Skeletal muscle satellite cell (primary cell): ENCODE measurements at regions not wholly inside any gene's neighbourhood (a gene's known extent, or its start where the extent isn't known, plus 50 kb on each side); places are given as distances from the start of the nearest gene placed in this dataset.

Experiments used
- H3K27me3 ChIP-seq: 2 replicates; pipeline ENCODE4 v1.7.0; 2013; ENCODE audit warnings: low read length; ENCODE audit not compliant: control insufficient read depth, insufficient read depth
- H3K36me3 ChIP-seq: 2 replicates; pipeline ENCODE4 v1.7.0; 2013; ENCODE audit warnings: mild to moderate bottlenecking, control low read depth, low read length; ENCODE audit not compliant: insufficient read depth
- H3K4me1 ChIP-seq: 2 replicates; pipeline ENCODE4 v1.7.0; 2013; ENCODE audit warnings: low read length; ENCODE audit not compliant: control insufficient read depth, insufficient read depth
- H3K4me2 ChIP-seq: 2 replicates; pipeline ENCODE4 v1.7.0; 2013; ENCODE audit warnings: mild to moderate bottlenecking, low read length
- H3K4me3 ChIP-seq: 2 replicates; pipeline ENCODE4 v1.7.0; 2013; ENCODE audit warnings: low read length
- H3K9ac ChIP-seq: 2 replicates; pipeline ENCODE4 v1.7.0; 2013; ENCODE audit warnings: mild to moderate bottlenecking, low read depth, low read length, moderate library complexity
- H3K9me3 ChIP-seq: replicated peaks from 2 replicates; pipeline ENCODE4 v1.7.0; 2013; ENCODE audit warnings: mild to moderate bottlenecking, control low read depth, low read length

GRCh38 chr4:137198791-137199190 lies 333.5 kb downstream of the PCDH18 start:
- H3K27me3 ChIP-seq, result no peaks in the 10 kb centered on the region

GRCh38 chr4:137194670-137195069 lies 337.6 kb downstream of the PCDH18 start:
- Histone ChIP-seq H3K4me1 (no peaks in the 10 kb centered on the region), H3K4me3 (no peak overlapping the region), H3K9ac (no peak overlapping the region), H3K4me2 (no peak overlapping the region), H3K9me3 (no peaks in the 10 kb centered on the region), H3K27me3 (no peaks in the 10 kb centered on the region), H3K36me3 (no peaks in the 10 kb centered on the region)

More at GRCh38 chr4:137198791-137199190, 333.5 kb downstream of the PCDH18 start:
- peaks cover 5% of the 10 kb centered on the region for H3K4me1 ChIP-seq
- H3K4me3 ChIP-seq, result no peak overlapping the region
- no peak overlapping the region for H3K4me2 ChIP-seq
- H3K9ac ChIP-seq, result no peak overlapping the region
- H3K9me3 ChIP-seq, result no peaks in the 10 kb centered on the region
- no peaks in the 10 kb centered on the region for H3K36me3 ChIP-seq

- Histone ChIP-seq H3K36me3 (no peaks in the 10 kb centered on the region), H3K9ac (no peak overlapping the region), H3K27me3 (no peaks in the 10 kb centered on the region), H3K4me1 (no peaks in the 10 kb centered on the region), H3K4me3 (no peak overlapping the region), H3K4me2 (no peak overlapping the region), H3K9me3 (no peaks in the 10 kb centered on the region)
Measured at GRCh38 chr4:137193564-137193963, 338.7 kb downstream of the PCDH18 start.

GRCh38 chr4:137181293-137181899 lies 350.9 kb downstream of the PCDH18 start:
- Histone ChIP-seq H3K36me3 (no peaks in the 10 kb centered on the region), H3K27me3 (no peaks in the 10 kb centered on the region), H3K4me2 (no peak overlapping the region), H3K9ac (no peak overlapping the region), H3K4me3 (no peak overlapping the region), H3K9me3 (no peaks in the 10 kb centered on the region), H3K4me1 (no peaks in the 10 kb centered on the region)

GRCh38 chr4:137180349-137180748 lies 351.9 kb downstream of the PCDH18 start:
- Histone ChIP-seq H3K9me3 (no peaks in the 10 kb centered on the region), H3K9ac (no peak overlapping the region), H3K36me3 (no peaks in the 10 kb centered on the region), H3K4me2 (no peak overlapping the region), H3K27me3 (no peaks in the 10 kb centered on the region), H3K4me3 (no peak overlapping the region), H3K4me1 (no peaks in the 10 kb centered on the region)

GRCh38 chr4:137156807-137157206 lies 375.5 kb downstream of the PCDH18 start:
- no peaks in the 10 kb centered on the region for H3K36me3 ChIP-seq
- no peak overlapping the region for H3K9ac ChIP-seq
- no peaks in the 10 kb centered on the region for H3K27me3 ChIP-seq
- H3K4me1 ChIP-seq, result peaks cover 17% of the 10 kb centered on the region
- no peak overlapping the region for H3K4me2 ChIP-seq
- no peak overlapping the region for H3K4me3 ChIP-seq
- H3K9me3 ChIP-seq, result no peaks in the 10 kb centered on the region

GRCh38 chr4:137156054-137156453 lies 376.2 kb downstream of the PCDH18 start:
- H3K4me3 ChIP-seq, result no peak overlapping the region
- peaks cover 17% of the 10 kb centered on the region for H3K4me1 ChIP-seq

GRCh38 chr4:137131201-137131600 lies 401.1 kb downstream of the PCDH18 start:
- H3K4me2 ChIP-seq, result no peak overlapping the region
- H3K9ac ChIP-seq, result no peak overlapping the region
- H3K4me3 ChIP-seq, result no peak overlapping the region
- no peaks in the 10 kb centered on the region for H3K27me3 ChIP-seq
- no peaks in the 10 kb centered on the region for H3K9me3 ChIP-seq
- H3K4me1 ChIP-seq, result no peaks in the 10 kb centered on the region
- no peaks in the 10 kb centered on the region for H3K36me3 ChIP-seq

More at GRCh38 chr4:137156054-137156453, 376.2 kb downstream of the PCDH18 start:
- Histone ChIP-seq H3K36me3 (no peaks in the 10 kb centered on the region), H3K9me3 (no peaks in the 10 kb centered on the region), H3K27me3 (no peaks in the 10 kb centered on the region), H3K4me2 (peak overlapping the region; percentile 15), H3K9ac (no peak overlapping the region)

- no peak overlapping the region for H3K4me3 ChIP-seq
- no peaks in the 10 kb centered on the region for H3K9me3 ChIP-seq
- H3K9ac ChIP-seq, result no peak overlapping the region
- no peaks in the 10 kb centered on the region for H3K4me1 ChIP-seq
- no peaks in the 10 kb centered on the region for H3K27me3 ChIP-seq
- no peak overlapping the region for H3K4me2 ChIP-seq
- H3K36me3 ChIP-seq, result no peaks in the 10 kb centered on the region
Measured at GRCh38 chr4:137129845-137130244, 402.4 kb downstream of the PCDH18 start.

- no peak overlapping the region for H3K4me2 ChIP-seq
- no peaks in the 10 kb centered on the region for H3K9me3 ChIP-seq
- H3K9ac ChIP-seq, result no peak overlapping the region
- no peaks in the 10 kb centered on the region for H3K4me1 ChIP-seq
- no peaks in the 10 kb centered on the region for H3K36me3 ChIP-seq
- H3K4me3 ChIP-seq, result no peak overlapping the region
- H3K27me3 ChIP-seq, result no peaks in the 10 kb centered on the region
Measured at GRCh38 chr4:137129441-137129840, 402.9 kb downstream of the PCDH18 start.

GRCh38 chr4:137125011-137125410 lies 407.3 kb downstream of the PCDH18 start:
- Histone ChIP-seq H3K9ac (peak overlapping the region; percentile 73), H3K4me2 (peak overlapping the region; percentile 79), H3K4me3 (peak overlapping the region; percentile 67)

GRCh38 chr4:137124278-137124932 lies 407.9 kb downstream of the PCDH18 start:
- H3K9ac ChIP-seq, result peak overlapping the region; percentile 73
- H3K4me1 ChIP-seq, result no peaks in the 10 kb centered on the region
- H3K4me3 ChIP-seq, result peak overlapping the region; percentile 67
- H3K9me3 ChIP-seq, result no peaks in the 10 kb centered on the region
- no peaks in the 10 kb centered on the region for H3K36me3 ChIP-seq
- H3K27me3 ChIP-seq, result no peaks in the 10 kb centered on the region
- peak overlapping the region; percentile 79 for H3K4me2 ChIP-seq

More at GRCh38 chr4:137125011-137125410, 407.3 kb downstream of the PCDH18 start:
- no peaks in the 10 kb centered on the region for H3K4me1 ChIP-seq
- no peaks in the 10 kb centered on the region for H3K27me3 ChIP-seq
- H3K36me3 ChIP-seq, result no peaks in the 10 kb centered on the region
- no peaks in the 10 kb centered on the region for H3K9me3 ChIP-seq
